K562 (cell line): ENCODE measurements at regions not wholly inside any gene's neighbourhood (a gene's known extent, or its start where the extent isn't known, plus 50 kb on each side); places are given as distances from the start of the nearest gene placed in this dataset.

ENCODE experiments used
- TF ChIP-seq, protein P1 (sequence below): sonication (generic); formaldehyde crosslinking; IDR thresholded peaks from 2 replicates; pipeline ENCODE4 v1.8.0; 2022; ENCODE audit warnings: mild to moderate bottlenecking, missing genetic modification reagents
- TF ChIP-seq, protein P2 (sequence below): fragments of 450-650 bp; IDR thresholded peaks from 2 replicates; pipeline ENCODE4 v1.6.1; 2016; ENCODE audit warnings: low read depth, mild to moderate bottlenecking, moderate library complexity

DNA sequence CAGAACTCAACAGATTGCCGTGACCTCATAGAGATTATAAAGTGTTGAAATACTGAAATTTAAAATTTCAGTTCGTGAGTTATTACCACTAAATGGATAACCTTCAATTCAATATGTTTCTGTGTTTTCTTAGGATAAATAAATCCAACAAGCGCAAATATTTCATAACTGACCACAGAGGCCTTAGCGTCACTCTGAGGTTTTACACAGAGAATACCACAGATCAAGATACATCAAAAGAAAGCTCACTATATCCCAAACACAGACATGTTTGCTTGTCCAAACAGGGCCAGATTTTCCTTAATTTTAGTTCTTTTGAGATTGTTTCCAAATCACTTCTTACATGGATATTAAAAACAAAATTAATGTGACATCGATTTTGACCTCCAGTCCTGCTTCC, 235.8 kb downstream of the EFNB2 start:
- TF ChIP-seq, protein P1, sequence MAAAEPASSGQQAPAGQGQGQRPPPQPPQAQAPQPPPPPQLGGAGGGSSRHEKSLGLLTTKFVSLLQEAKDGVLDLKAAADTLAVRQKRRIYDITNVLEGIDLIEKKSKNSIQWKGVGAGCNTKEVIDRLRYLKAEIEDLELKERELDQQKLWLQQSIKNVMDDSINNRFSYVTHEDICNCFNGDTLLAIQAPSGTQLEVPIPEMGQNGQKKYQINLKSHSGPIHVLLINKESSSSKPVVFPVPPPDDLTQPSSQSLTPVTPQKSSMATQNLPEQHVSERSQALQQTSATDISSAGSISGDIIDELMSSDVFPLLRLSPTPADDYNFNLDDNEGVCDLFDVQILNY, result no peak
- TF ChIP-seq, protein P2, sequence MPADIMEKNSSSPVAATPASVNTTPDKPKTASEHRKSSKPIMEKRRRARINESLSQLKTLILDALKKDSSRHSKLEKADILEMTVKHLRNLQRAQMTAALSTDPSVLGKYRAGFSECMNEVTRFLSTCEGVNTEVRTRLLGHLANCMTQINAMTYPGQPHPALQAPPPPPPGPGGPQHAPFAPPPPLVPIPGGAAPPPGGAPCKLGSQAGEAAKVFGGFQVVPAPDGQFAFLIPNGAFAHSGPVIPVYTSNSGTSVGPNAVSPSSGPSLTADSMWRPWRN, result no peak
